HepG2 (cell line): ENCODE measurements at regions not wholly inside any gene's neighbourhood (a gene's known extent, or its start where the extent isn't known, plus 50 kb on each side); places are given as distances from the start of the nearest gene placed in this dataset.

Experiments used
- CCDC6 ChIP-seq: sonication (generic); formaldehyde crosslinking; IDR thresholded peaks from 2 replicates; pipeline ENCODE4 v1.8.1; 2022; ENCODE audit warnings: mild to moderate bottlenecking, missing genetic modification reagents, moderate library complexity
- CERS6 ChIP-seq: sonication (generic); formaldehyde crosslinking; IDR thresholded peaks from 2 replicates; pipeline ENCODE4 v1.5.0; 2020; ENCODE audit warnings: missing genetic modification reagents
- NFAT5 ChIP-seq: sonication (generic); formaldehyde crosslinking; IDR thresholded peaks from 2 replicates; pipeline ENCODE4 v1.4.0; 2020; ENCODE audit warnings: missing genetic modification reagents
- PAXIP1 ChIP-seq: sonication (generic); formaldehyde crosslinking; conservative IDR thresholded peaks from 2 replicates; pipeline ENCODE4 v1.4.0; 2020; ENCODE audit warnings: mild to moderate bottlenecking, missing genetic modification reagents, moderate library complexity
- POGZ ChIP-seq: sonication (generic); formaldehyde crosslinking; IDR thresholded peaks from 2 replicates; pipeline ENCODE4 v1.4.0; 2020; ENCODE audit warnings: mild to moderate bottlenecking, missing genetic modification reagents
- RXRB ChIP-seq: IDR thresholded peaks from 2 replicates; pipeline ENCODE4 v1.6.1; 2016; ENCODE audit warnings: borderline replicate concordance, missing genetic modification reagents, missing compliant biosample characterization
- TCF7 ChIP-seq: sonication (generic); IDR thresholded peaks from 2 replicates; pipeline ENCODE4 v1.6.1; 2016; ENCODE audit warnings: antibody characterized with exemption, low read depth
- TFDP2 ChIP-seq: sonication (generic); formaldehyde crosslinking; IDR thresholded peaks from 2 replicates; pipeline ENCODE4 v1.4.0; 2020; ENCODE audit warnings: missing genetic modification reagents
- ZBTB7B ChIP-seq: sonication (generic); formaldehyde crosslinking; IDR thresholded peaks from 2 replicates; pipeline ENCODE4 v1.4.0; 2020; ENCODE audit warnings: missing genetic modification reagents
- ZNF142 ChIP-seq: sonication (generic); formaldehyde crosslinking; IDR thresholded peaks from 2 replicates; pipeline ENCODE4 v1.4.0; 2020; ENCODE audit warnings: missing genetic modification reagents
- ZNF430 ChIP-seq: sonication (generic); formaldehyde crosslinking; IDR thresholded peaks from 2 replicates; pipeline ENCODE4 v1.9.0; 2021; ENCODE audit warnings: mild to moderate bottlenecking, missing genetic modification reagents

- TF ChIP-seq NFAT5 (CRISPR knock-in tag) (no peak), POGZ (peak; percentile 71), ZNF142 (CRISPR knock-in tag) (peak; percentile 64; the same call in 1 of the 2 replicates), ZBTB7B (CRISPR knock-in tag) (0 out of 2 replicates have a peak, but pooled peaks have one; percentile 24), CERS6 (no peak), TCF7 (peak; percentile 97), ZNF430 (CRISPR knock-in tag) (peak; percentile 37; the same call in 1 of the 2 replicates), PAXIP1 (CRISPR knock-in tag) (peak; percentile 98), CCDC6 (CRISPR knock-in tag) (peak; percentile 70; the same call in 1 of the 2 replicates), TFDP2 (CRISPR knock-in tag) (no peak), RXRB (CRISPR knock-in tag) (peak; percentile 93)
Observed at GRCh38 chr10:33507662-33508425, 173.4 kb upstream of the NRP1 start (continued).
